ENCODE measurements at regions not wholly inside any gene's neighbourhood (a gene's known extent, or its start where the extent isn't known, plus 50 kb on each side); places are given as distances from the start of the nearest gene placed in this dataset.

GRCh38 chr13:61253105-61253877, 162.4 kb downstream of the PCDH20 start:
- H3K36me3 Mint-ChIP-seq (ENCODE audit: low read depth) = no peaks in the 10 kb centered on the region
- H3K27ac Mint-ChIP-seq (ENCODE audit: unreplicated experiment) = no peak overlapping the region
- H3K4me1 Mint-ChIP-seq (ENCODE audit: low read depth) = no peaks in the 10 kb centered on the region
- H3K27me3 Mint-ChIP-seq (ENCODE audit: low read depth) = no peaks in the 10 kb centered on the region
- no peak for DNase-seq (ENCODE audit: low spot score)
- no peaks in the 10 kb centered on the region for H3K9me3 Mint-ChIP-seq (ENCODE audit: low read depth)
- no peak overlapping the region for H3K4me3 Mint-ChIP-seq (ENCODE audit: unreplicated experiment)
- TF ChIP-seq, protein P1, sequence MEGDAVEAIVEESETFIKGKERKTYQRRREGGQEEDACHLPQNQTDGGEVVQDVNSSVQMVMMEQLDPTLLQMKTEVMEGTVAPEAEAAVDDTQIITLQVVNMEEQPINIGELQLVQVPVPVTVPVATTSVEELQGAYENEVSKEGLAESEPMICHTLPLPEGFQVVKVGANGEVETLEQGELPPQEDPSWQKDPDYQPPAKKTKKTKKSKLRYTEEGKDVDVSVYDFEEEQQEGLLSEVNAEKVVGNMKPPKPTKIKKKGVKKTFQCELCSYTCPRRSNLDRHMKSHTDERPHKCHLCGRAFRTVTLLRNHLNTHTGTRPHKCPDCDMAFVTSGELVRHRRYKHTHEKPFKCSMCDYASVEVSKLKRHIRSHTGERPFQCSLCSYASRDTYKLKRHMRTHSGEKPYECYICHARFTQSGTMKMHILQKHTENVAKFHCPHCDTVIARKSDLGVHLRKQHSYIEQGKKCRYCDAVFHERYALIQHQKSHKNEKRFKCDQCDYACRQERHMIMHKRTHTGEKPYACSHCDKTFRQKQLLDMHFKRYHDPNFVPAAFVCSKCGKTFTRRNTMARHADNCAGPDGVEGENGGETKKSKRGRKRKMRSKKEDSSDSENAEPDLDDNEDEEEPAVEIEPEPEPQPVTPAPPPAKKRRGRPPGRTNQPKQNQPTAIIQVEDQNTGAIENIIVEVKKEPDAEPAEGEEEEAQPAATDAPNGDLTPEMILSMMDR (IDR thresholded peaks at IDR 0.05) = no peak

DNA sequence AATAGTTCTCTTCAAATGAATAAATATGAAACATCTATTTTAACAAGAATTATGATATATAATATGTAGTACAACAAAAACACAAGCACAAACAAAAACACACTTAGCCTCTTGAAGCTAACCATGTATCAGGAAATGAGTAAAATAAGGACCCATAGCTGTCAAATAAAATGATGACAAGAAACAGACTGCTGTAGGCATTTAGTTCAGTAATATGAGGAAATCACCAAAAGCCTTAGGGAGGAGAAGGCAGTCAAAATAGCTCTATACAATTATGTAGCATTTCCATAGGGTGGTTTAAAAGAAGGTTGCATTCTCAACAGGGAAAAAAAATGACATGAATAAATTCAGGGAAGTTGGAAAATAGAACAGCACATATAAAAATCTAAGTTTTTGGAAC, 163.4 kb downstream of the PCDH20 start:
- Mint-ChIP-seq H3K4me1 (ENCODE audit: low read depth) (no peaks in the 10 kb centered on the region), H3K9me3 (ENCODE audit: low read depth) (no peaks in the 10 kb centered on the region), H3K27ac (ENCODE audit: unreplicated experiment) (no peak overlapping the region), H3K27me3 (ENCODE audit: low read depth) (no peaks in the 10 kb centered on the region), H3K36me3 (ENCODE audit: low read depth) (no peaks in the 10 kb centered on the region), H3K4me3 (ENCODE audit: unreplicated experiment) (no peak overlapping the region)
- TF ChIP-seq, protein P1 (IDR thresholded peaks at IDR 0.05) = no peak
- no peak for DNase-seq (ENCODE audit: low spot score)

DNA sequence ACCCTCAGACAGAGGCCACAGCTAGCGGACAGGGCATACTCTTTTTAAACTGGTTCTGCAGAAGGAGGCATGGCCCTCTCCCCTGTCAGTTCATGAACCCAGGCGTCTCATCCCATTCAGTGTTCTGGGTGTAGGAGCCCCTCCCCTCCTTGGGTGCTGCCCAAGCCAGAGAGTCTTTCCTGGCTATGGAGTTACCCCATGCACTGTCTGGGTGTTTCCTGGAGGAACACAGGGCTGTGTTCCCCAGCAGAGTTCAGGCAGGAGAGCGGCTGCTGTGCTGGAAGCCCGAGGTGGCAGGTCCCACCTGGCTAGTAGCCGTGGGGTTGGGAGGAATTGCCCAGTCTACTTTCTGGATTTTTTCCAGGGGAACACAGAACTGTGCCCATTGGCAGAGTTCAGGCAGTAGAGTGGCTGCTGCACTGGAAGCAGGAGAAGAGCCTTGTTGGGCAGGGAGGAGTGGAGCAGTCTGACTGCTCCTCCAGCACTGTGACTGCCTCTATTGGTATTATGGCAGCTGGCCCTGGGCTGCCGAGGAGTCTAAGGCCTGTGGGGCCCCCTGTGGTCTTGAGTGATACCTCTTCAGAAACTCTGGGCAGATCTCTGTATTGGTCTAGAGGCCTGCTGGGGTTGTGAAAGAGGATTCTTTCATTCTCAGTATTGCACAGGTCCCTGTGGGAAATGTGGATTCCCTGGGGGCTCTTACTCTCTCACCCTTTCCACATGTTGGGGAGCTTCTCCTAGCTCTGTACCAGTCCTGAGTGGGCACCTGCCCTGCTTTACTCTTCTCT, 168.3 kb downstream of the PCDH20 start:
- Mint-ChIP-seq H3K4me3 (ENCODE audit: unreplicated experiment) (no peak overlapping the region), H3K27ac (ENCODE audit: unreplicated experiment) (no peak overlapping the region), H3K36me3 (ENCODE audit: low read depth) (no peaks in the 10 kb centered on the region), H3K27me3 (ENCODE audit: low read depth) (peaks cover under 1% of the 10 kb centered on the region), H3K9me3 (ENCODE audit: low read depth) (peaks cover 18% of the 10 kb centered on the region), H3K4me1 (ENCODE audit: low read depth) (no peaks in the 10 kb centered on the region)
- no peak for DNase-seq (ENCODE audit: low spot score)
- TF ChIP-seq, protein P1 (IDR thresholded peaks at IDR 0.05) = no peak

DNA sequence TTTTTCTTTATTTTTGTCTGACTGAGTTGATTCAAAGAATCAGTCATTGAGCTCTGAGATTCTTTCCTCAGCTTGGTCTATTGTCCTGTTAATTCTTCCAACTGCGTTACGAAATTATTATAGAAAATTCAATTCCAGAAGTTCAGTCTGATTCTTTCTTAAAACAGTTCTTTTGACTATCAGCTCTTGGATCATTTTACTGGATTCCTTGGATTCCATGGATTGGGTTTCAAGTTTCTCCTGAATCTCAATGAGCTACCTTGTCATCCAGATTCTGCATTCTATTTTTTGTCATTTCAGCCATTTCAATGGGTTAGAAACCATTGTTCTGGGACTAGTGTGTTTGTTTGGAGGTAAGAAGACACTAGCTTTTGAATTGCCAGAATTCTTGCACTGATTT, 169.3 kb downstream of the PCDH20 start:
- Mint-ChIP-seq H3K9me3 (ENCODE audit: low read depth) (peaks cover 18% of the 10 kb centered on the region), H3K27me3 (ENCODE audit: low read depth) (peaks cover 2% of the 10 kb centered on the region), H3K4me1 (ENCODE audit: low read depth) (no peaks in the 10 kb centered on the region), H3K27ac (ENCODE audit: unreplicated experiment) (no peak overlapping the region), H3K4me3 (ENCODE audit: unreplicated experiment) (no peak overlapping the region), H3K36me3 (ENCODE audit: low read depth) (no peaks in the 10 kb centered on the region)
- DNase-seq (ENCODE audit: low spot score) = no peak
- TF ChIP-seq, protein P1 (IDR thresholded peaks at IDR 0.05) = no peak

DNA sequence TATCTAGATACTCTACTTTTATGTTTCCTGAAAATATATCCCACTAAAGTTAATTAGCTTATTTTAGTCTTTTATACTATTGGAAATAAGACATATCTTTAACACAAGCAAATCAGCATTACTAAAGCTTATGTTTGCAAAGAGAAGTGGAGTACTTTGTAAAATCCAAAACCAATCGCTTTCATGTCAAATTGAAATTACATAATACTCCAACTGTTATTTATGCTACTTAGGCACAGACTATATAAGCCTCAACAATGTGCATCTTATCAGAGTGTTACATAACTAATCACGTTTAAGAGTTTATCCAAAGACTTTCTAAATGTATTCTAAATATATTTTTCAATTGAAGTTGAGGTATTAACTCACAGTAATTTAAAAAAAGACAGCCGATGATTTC, 200.0 kb downstream of the PCDH20 start:
- peaks cover 3% of the 10 kb centered on the region for H3K27me3 Mint-ChIP-seq (ENCODE audit: low read depth)
- H3K4me3 Mint-ChIP-seq (ENCODE audit: unreplicated experiment) = no peak overlapping the region

More for the DNA sequence above, 200.0 kb downstream of the PCDH20 start:
- no peaks in the 10 kb centered on the region for H3K36me3 Mint-ChIP-seq (ENCODE audit: low read depth)
- no peak for DNase-seq (ENCODE audit: low spot score)
- H3K4me1 Mint-ChIP-seq (ENCODE audit: low read depth) = no peaks in the 10 kb centered on the region
- H3K27ac Mint-ChIP-seq (ENCODE audit: unreplicated experiment) = no peak overlapping the region
- no peaks in the 10 kb centered on the region for H3K9me3 Mint-ChIP-seq (ENCODE audit: low read depth)
- TF ChIP-seq, protein P1 (IDR thresholded peaks at IDR 0.05) = no peak

Data from chondrocyte (in vitro differentiated cells).